ENCODE measurements at regions not wholly inside any gene's neighbourhood (a gene's known extent, or its start where the extent isn't known, plus 50 kb on each side); places are given as distances from the start of the nearest gene placed in this dataset.

GRCh38 chr2:106941372-106941993 lies 55.5 kb upstream of the ST6GAL2 start:
- no peak for DNase-seq (ENCODE audit: low read depth, low spot score)

- no peak for DNase-seq (ENCODE audit: low read depth, low spot score)
Observed at GRCh38 chr2:106943468-106944200, 57.7 kb upstream of the ST6GAL2 start.

- DNase-seq (ENCODE audit: low read depth, low spot score): no peak
Observed at GRCh38 chr2:106944215-106944614, 58.2 kb upstream of the ST6GAL2 start.

- DNase-seq (ENCODE audit: low read depth, low spot score): no peak
Observed at GRCh38 chr2:106948540-106948939, 62.6 kb upstream of the ST6GAL2 start.

- no peak for DNase-seq (ENCODE audit: low read depth, low spot score)
Observed at GRCh38 chr2:106953236-106953635, 67.3 kb upstream of the ST6GAL2 start.

DNA sequence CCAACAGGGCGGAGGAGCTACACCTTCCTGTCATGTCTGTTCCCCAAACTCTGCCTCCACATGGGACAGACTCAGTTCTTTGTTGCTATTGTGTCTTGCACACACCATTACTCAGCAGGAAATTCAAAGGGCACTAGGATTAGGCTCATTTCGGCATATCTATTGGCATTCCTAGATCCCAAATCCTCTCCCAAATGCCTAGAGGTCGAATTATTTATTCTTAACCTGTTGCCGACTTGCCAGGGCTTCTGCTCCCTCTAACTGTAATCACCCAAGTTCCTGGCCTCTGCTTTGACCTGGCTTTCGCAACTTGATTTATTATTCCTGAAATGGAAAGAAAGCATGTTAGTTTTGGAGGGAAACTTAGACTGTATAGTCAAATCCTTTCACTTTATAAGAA lies 67.8 kb upstream of the ST6GAL2 start:
- DNase-seq (ENCODE audit: low read depth, low spot score): no peak

GRCh38 chr2:106954304-106954703 lies 68.3 kb upstream of the ST6GAL2 start:
- no peak for DNase-seq (ENCODE audit: low read depth, low spot score)

DNA sequence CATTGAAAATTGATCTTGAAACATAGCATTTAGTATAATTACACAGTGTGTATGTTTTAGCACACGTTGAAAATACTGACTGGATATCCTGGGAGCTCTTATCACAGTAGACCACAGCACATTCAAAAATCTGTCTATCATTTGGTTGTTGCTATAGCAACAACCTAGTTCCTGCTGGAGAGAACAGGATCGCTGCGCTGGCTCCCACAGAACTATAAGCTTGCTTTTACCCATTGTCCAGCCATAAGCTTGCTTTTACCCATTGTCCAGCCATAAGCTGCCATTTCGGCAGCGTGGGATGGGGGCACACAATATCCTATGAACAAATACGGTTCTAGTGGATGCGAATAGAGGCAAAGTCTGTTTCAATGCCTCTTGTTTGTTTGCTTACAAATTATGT lies 70.4 kb upstream of the ST6GAL2 start:
- no peak for DNase-seq (ENCODE audit: low read depth, low spot score)

- peak; percentile 10 for DNase-seq (ENCODE audit: low read depth, low spot score)
Observed at GRCh38 chr2:106956879-106957278, 70.9 kb upstream of the ST6GAL2 start.

DNA sequence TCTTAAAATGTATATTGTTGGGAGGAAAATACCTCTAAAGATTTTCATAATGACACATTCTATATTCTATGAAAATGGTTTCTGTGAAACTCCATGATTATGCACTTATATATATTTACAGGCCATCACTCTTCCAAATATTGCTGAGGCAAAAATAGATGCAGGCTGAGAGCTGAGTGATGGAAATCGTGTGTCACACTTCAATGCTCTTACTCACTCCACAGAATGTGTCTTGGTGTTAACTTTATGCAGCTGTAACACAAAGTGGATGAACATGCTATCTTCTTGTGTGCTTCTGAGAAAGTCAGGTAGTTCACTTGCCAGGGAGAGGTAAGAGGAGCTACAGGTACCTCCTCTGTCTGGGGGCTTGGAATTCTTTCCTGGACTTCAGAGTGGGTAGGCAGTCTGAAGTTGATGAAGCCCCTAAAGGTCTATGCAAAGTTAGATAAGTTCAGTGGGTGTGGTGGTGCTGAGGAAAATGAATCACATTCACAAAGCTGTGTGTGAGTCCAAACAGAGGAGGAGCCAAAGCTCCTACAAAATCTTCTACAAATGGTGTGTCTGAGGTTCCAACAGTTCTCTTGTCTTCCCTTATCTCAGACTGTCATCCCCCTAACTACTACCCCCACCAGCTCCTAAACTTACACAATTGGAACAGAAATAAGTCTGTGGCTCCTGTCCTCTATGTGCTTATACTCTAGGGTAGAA lies 74.2 kb upstream of the ST6GAL2 start:
- peak; percentile 12 for DNase-seq (ENCODE audit: low read depth, low spot score)

- peak; percentile 63 for DNase-seq (ENCODE audit: low read depth, low spot score)
Observed at GRCh38 chr2:106960683-106961161, 74.8 kb upstream of the ST6GAL2 start.

DNA sequence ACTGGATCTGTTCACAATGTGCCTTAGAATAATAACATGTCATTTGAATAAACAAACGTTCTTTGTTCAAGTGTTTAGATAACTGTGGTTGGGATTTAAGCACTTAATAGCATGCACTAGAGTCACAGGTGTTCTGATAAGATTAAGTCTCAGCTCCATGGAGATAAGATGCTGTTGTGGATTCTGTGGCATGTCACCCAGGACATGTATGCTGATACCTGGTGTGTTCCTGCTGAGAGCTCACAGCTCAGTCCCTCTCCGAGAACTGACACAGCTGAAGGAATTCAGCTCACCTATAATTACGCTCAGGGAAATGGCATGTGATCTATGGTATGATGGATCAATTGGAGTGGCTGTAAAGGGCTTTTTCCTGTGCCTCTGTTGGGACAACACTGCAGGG lies 75.4 kb upstream of the ST6GAL2 start:
- DNase-seq (ENCODE audit: low read depth, low spot score): no peak

GRCh38 chr2:106963156-106963555 lies 77.2 kb upstream of the ST6GAL2 start:
- DNase-seq (ENCODE audit: low read depth, low spot score): no peak

- no peak for DNase-seq (ENCODE audit: low read depth, low spot score)
Observed at GRCh38 chr2:106963893-106964292, 77.9 kb upstream of the ST6GAL2 start.

DNA sequence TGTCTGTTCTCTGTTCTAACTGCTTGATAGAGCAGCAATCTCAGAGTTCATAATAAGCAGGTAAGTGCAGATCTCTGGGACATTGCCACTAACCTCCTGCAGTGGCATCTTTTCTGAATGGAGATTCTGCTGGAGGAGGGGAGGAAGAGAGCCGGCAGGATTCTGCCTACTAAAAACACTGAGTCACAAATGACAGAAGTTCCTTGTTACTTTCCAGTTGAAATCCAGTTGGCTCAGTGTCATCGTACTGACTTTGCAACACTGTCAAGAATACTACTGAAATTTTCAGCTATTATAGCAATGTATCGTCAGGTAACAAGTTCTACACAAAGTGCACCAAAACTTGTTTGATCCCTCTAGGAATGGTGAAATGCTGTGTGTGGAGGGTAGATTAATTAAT lies 79.6 kb upstream of the ST6GAL2 start:
- no peak for DNase-seq (ENCODE audit: low read depth, low spot score)

- no peak for DNase-seq (ENCODE audit: low read depth, low spot score)
Observed at GRCh38 chr2:106969777-106970176, 83.8 kb upstream of the ST6GAL2 start.

GRCh38 chr2:106970471-106971261 lies 84.7 kb upstream of the ST6GAL2 start:
- DNase-seq (ENCODE audit: low read depth, low spot score): no peak

GRCh38 chr2:106972782-106973181 lies 86.8 kb upstream of the ST6GAL2 start:
- DNase-seq (ENCODE audit: low read depth, low spot score): no peak

GRCh38 chr2:106974891-106975290 lies 88.9 kb upstream of the ST6GAL2 start:
- no peak for DNase-seq (ENCODE audit: low read depth, low spot score)

DNA sequence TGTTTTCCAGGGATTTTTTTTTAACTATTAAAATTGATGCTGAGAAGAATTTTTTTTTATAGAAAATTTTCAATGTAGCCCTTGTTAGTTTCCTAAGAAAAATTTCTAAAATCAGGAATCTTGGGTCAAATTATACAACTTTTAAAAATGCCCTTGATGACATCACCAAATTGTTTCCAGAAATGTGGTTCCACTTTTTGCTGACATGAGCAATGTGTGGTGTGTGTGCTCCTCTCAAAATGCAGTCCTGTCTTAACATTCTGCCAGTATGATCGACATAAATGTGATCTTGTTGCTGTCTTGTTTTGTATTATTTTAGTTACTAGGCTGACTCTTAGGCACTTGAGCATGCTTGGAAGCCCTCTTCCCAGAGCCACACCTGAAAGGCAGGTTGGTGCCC lies 89.7 kb upstream of the ST6GAL2 start:
- no peak for DNase-seq (ENCODE audit: low read depth, low spot score)

- no peak for DNase-seq (ENCODE audit: low read depth, low spot score)
Observed at GRCh38 chr2:106976548-106976947, 90.6 kb upstream of the ST6GAL2 start.

DNA sequence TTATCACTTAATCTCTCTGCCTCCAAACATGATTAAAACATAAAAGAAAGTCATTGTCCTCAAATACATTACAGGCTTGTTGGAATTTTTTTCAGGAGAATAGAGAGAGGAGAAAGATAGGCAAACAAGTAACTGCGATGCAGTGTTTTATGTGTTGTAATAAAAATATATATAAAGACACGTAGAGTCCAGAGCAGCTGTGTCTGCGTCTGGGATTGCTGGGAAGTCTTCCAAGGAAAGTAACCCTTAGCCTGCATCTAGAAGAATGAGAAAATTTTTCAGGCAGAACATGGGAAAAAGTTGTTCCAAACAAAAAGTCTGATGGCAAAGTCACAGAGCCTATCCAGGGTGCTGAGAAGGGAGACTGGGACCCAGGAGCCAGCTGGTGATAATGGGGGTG lies 91.8 kb upstream of the ST6GAL2 start:
- DNase-seq (ENCODE audit: low read depth, low spot score): no peak
